NCI-H524 treated with DMSO at 0.1 percent for 48 hours (cell line): ENCODE measurements at regions not wholly inside any gene's neighbourhood (a gene's known extent, or its start where the extent isn't known, plus 50 kb on each side); places are given as distances from the start of the nearest gene placed in this dataset.
A peak's percentile ranks its signal among the peaks of the same experiment; 100 is the strongest.
"Not testable (repeated sequence)": the region's sequence is repeated elsewhere in the genome, so short reads cannot be mapped to it uniquely, and the experiment has no call there.

ENCODE experiments used
- DNase-seq: peaks from one replicate; lab custom pipeline; 2025; lab: John Stamatoyannopoulos, UW

GRCh38 chrX:85529141-85529540 lies 149.7 kb upstream of the POF1B start:
- DNase-seq: not testable (repeated sequence)

- no peak for DNase-seq
Observed at GRCh38 chrX:85517994-85518718, 138.7 kb upstream of the POF1B start.

- no peak for DNase-seq
Observed at GRCh38 chrX:85516131-85516530, 136.7 kb upstream of the POF1B start.

GRCh38 chrX:85506871-85507270 lies 127.4 kb upstream of the POF1B start:
- no peak for DNase-seq

GRCh38 chrX:85505801-85506200 lies 126.3 kb upstream of the POF1B start:
- no peak for DNase-seq

GRCh38 chrX:85504381-85504780 lies 124.9 kb upstream of the POF1B start:
- DNase-seq: peak; percentile 51

GRCh38 chrX:85503258-85504158 lies 124.0 kb upstream of the POF1B start:
- no peak for DNase-seq

GRCh38 chrX:85501349-85501748 lies 121.9 kb upstream of the POF1B start:
- no peak for DNase-seq

GRCh38 chrX:85499400-85499799 lies 119.9 kb upstream of the POF1B start:
- DNase-seq: no peak

GRCh38 chrX:85493821-85494220 lies 114.4 kb upstream of the POF1B start:
- DNase-seq: no peak

GRCh38 chrX:85454295-85454694 lies 74.8 kb upstream of the POF1B start:
- DNase-seq: no peak

GRCh38 chrX:85444613-85445012 lies 65.1 kb upstream of the POF1B start:
- DNase-seq: no peak
